ENCODE measurements at regions not wholly inside any gene's neighbourhood (a gene's known extent, or its start where the extent isn't known, plus 50 kb on each side); places are given as distances from the start of the nearest gene placed in this dataset.

GRCh38 chr6:134722200-134722870 lies 227.6 kb downstream of the ALDH8A1 start:
- no peak for DNase-seq (ENCODE audit: low read depth)
- Histone ChIP-seq H3K36me3 (ENCODE audit: control insufficient read depth, insufficient read depth, low read length) (no peaks in the 10 kb centered on the region), H3K4me3 (ENCODE audit: low read depth, low read length) (no peak overlapping the region), H3K27me3 (ENCODE audit: control insufficient read depth, insufficient read depth, low read length) (no peaks in the 10 kb centered on the region)
- POLR2A ChIA-PET = no interaction called here
- TF ChIP-seq, protein P1, sequence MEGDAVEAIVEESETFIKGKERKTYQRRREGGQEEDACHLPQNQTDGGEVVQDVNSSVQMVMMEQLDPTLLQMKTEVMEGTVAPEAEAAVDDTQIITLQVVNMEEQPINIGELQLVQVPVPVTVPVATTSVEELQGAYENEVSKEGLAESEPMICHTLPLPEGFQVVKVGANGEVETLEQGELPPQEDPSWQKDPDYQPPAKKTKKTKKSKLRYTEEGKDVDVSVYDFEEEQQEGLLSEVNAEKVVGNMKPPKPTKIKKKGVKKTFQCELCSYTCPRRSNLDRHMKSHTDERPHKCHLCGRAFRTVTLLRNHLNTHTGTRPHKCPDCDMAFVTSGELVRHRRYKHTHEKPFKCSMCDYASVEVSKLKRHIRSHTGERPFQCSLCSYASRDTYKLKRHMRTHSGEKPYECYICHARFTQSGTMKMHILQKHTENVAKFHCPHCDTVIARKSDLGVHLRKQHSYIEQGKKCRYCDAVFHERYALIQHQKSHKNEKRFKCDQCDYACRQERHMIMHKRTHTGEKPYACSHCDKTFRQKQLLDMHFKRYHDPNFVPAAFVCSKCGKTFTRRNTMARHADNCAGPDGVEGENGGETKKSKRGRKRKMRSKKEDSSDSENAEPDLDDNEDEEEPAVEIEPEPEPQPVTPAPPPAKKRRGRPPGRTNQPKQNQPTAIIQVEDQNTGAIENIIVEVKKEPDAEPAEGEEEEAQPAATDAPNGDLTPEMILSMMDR (IDR thresholded peaks at IDR 0.05; ENCODE audit: insufficient read depth, low read depth, low read length) = no peak
- CTCF ChIA-PET = no interaction called here

DNA sequence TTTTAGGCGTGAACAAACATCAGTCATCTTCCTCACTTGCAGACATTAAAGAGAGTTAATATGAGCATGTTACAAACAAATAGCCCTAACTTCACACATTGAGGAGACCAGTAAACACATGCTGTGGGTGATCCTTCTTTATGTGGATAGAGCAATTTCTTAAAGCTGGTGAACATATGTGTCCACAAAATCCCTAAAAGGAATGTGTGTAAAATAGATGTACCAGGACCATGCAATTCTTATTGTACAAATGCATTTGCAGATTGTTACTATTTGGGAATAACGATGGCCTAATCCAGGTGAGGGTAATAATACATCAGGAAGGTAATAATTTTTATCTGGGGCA lies 228.9 kb downstream of the ALDH8A1 start:
- CTCF ChIA-PET = interaction anchor here (1.1 kb wide), 2 partner anchors 14 to 16 kb away, joined by 3 to 4 read pairs; no protein-coding TSS in a partner anchor
- DNase-seq (ENCODE audit: low read depth) = no peak
- no peaks in the 10 kb centered on the region for H3K27me3 ChIP-seq (ENCODE audit: control insufficient read depth, insufficient read depth, low read length)

GRCh38 chr6:134720353-134721059 lies 229.4 kb downstream of the ALDH8A1 start:
- ChIA-PET POLR2A (no interaction called here), CTCF (interaction anchor here (1.1 kb wide), 2 partner anchors 13 to 15 kb away, joined by 3 to 4 read pairs; no protein-coding TSS in a partner anchor)
- H3K36me3 ChIP-seq (ENCODE audit: control insufficient read depth, insufficient read depth, low read length) = no peaks in the 10 kb centered on the region
- no peak for DNase-seq (ENCODE audit: low read depth)
- TF ChIP-seq, protein P1 (IDR thresholded peaks at IDR 0.05; ENCODE audit: insufficient read depth, low read depth, low read length) = no peak
- H3K4me3 ChIP-seq (ENCODE audit: low read depth, low read length) = no peak overlapping the region
- no peaks in the 10 kb centered on the region for H3K27me3 ChIP-seq (ENCODE audit: control insufficient read depth, insufficient read depth, low read length)

More for the DNA sequence above, 228.9 kb downstream of the ALDH8A1 start:
- Histone ChIP-seq H3K4me3 (ENCODE audit: low read depth, low read length) (no peak overlapping the region), H3K36me3 (ENCODE audit: control insufficient read depth, insufficient read depth, low read length) (no peaks in the 10 kb centered on the region)
- TF ChIP-seq, protein P1 (IDR thresholded peaks at IDR 0.05; ENCODE audit: insufficient read depth, low read depth, low read length) = no peak
- POLR2A ChIA-PET = no interaction called here

GRCh38 chr6:134719911-134720310 lies 230.0 kb downstream of the ALDH8A1 start:
- TF ChIP-seq, protein P1 (IDR thresholded peaks at IDR 0.05; ENCODE audit: insufficient read depth, low read depth, low read length) = no peak

GRCh38 chr6:134719286-134719685 lies 230.6 kb downstream of the ALDH8A1 start:
- Histone ChIP-seq H3K4me3 (ENCODE audit: low read depth, low read length) (no peak overlapping the region), H3K27me3 (ENCODE audit: control insufficient read depth, insufficient read depth, low read length) (no peaks in the 10 kb centered on the region), H3K36me3 (ENCODE audit: control insufficient read depth, insufficient read depth, low read length) (no peaks in the 10 kb centered on the region)
- no peak for DNase-seq (ENCODE audit: low read depth)
- POLR2A ChIA-PET = no interaction called here
- TF ChIP-seq, protein P1 (IDR thresholded peaks at IDR 0.05; ENCODE audit: insufficient read depth, low read depth, low read length) = no peak
- CTCF ChIA-PET = interaction anchor here (0.9 kb wide), 1 partner anchor 20 kb away, joined by 3 read pairs; no protein-coding TSS in a partner anchor

More at GRCh38 chr6:134719911-134720310, 230.0 kb downstream of the ALDH8A1 start:
- ChIA-PET CTCF (interaction anchor here (0.9 to 1.1 kb wide), 2 partner anchors 15 to 20 kb away, joined by 3 read pairs; no protein-coding TSS in a partner anchor), POLR2A (no interaction called here)
- Histone ChIP-seq H3K27me3 (ENCODE audit: control insufficient read depth, insufficient read depth, low read length) (no peaks in the 10 kb centered on the region), H3K4me3 (ENCODE audit: low read depth, low read length) (no peak overlapping the region), H3K36me3 (ENCODE audit: control insufficient read depth, insufficient read depth, low read length) (no peaks in the 10 kb centered on the region)
- DNase-seq (ENCODE audit: low read depth) = no peak

All from BJ (cell line).